Endodermal cell (in vitro differentiated cells): ENCODE measurements at regions not wholly inside any gene's neighbourhood (a gene's known extent, or its start where the extent isn't known, plus 50 kb on each side); places are given as distances from the start of the nearest gene placed in this dataset.

Experiments
- DNase-seq: peaks from one replicate; pipeline ENCODE4 v3.0.0-alpha.2; 2017
- H3K27ac ChIP-seq: 2 replicates; pipeline ENCODE4 v1.5.1; 2013; ENCODE audit warnings: mild to moderate bottlenecking, low read depth, low read length, moderate library complexity
- H3K27me3 ChIP-seq: 2 replicates; pipeline ENCODE4 v1.6.1; 2013; ENCODE audit warnings: mild to moderate bottlenecking, low read length, moderate library complexity; ENCODE audit not compliant: insufficient read depth, control insufficient read depth, poor library complexity, severe bottlenecking
- H3K36me3 ChIP-seq: 2 replicates; pipeline ENCODE4 v1.7.0; 2013; ENCODE audit warnings: mild to moderate bottlenecking, low read length, moderate library complexity; ENCODE audit not compliant: control insufficient read depth, insufficient read depth
- H3K4me1 ChIP-seq: one replicate; pipeline ENCODE4 v1.7.0; 2013; ENCODE audit warnings: low read length; ENCODE audit not compliant: control insufficient read depth, insufficient read depth
- H3K4me3 ChIP-seq: 2 replicates; pipeline ENCODE4 v1.5.1; 2013; ENCODE audit warnings: mild to moderate bottlenecking, low read length, moderate library complexity
- H3K9ac ChIP-seq: 2 replicates; pipeline ENCODE4 v1.6.1; 2013; ENCODE audit warnings: mild to moderate bottlenecking, low read length, moderate library complexity; ENCODE audit not compliant: poor library complexity, severe bottlenecking; ENCODE audit errors: extremely low read depth
- H3K9me3 ChIP-seq: 2 replicates; pipeline ENCODE4 v1.6.1; 2013; ENCODE audit warnings: mild to moderate bottlenecking, low read length, moderate library complexity; ENCODE audit not compliant: control insufficient read depth
- H3K27ac Mint-ChIP-seq: 2 replicates; pipeline ENCODE4 v1.8.0; 2020; ENCODE audit warnings: mixed read lengths
- H3K27me3 Mint-ChIP-seq: 2 replicates; pipeline ENCODE4 v1.8.0; 2021; ENCODE audit warnings: mild to moderate bottlenecking, mixed read lengths; ENCODE audit not compliant: insufficient read depth
- H3K36me3 Mint-ChIP-seq: 2 replicates; pipeline ENCODE4 v1.8.0; 2020; ENCODE audit warnings: low read depth, mixed read lengths
- H3K4me1 Mint-ChIP-seq: 2 replicates; pipeline ENCODE4 v1.8.0; 2020; ENCODE audit warnings: mixed read lengths
- H3K4me3 Mint-ChIP-seq: 2 replicates; pipeline ENCODE4 v1.8.0; 2020; ENCODE audit warnings: mild to moderate bottlenecking, moderate library complexity, mixed read lengths
- H3K9me3 Mint-ChIP-seq: 2 replicates; pipeline ENCODE4 v1.8.0; 2020; ENCODE audit warnings: mild to moderate bottlenecking, mixed read lengths
- WGBS, 2 experiments: methylation state at CpG; one replicate each; pipeline versions ENCODE4 v1.1.5 to v1.1.7; 2013; ENCODE audit warnings: missing lambda C conversion rate in 2 of 2, mixed read lengths in 1 of 2; ENCODE audit not compliant: insufficient coverage in 1 of 2, insufficient read length in 1 of 2; 5-methylcytosine and 5-hydroxymethylcytosine counted together
- TF ChIP-seq, protein P1 (sequence below): fragments of 200-600 bp; sonication (generic); conservative IDR thresholded peaks from 2 replicates; pipeline ENCODE4 v1.5.0; 2021; ENCODE audit warnings: antibody characterized with exemption, mild to moderate bottlenecking

- Histone ChIP-seq H3K27ac (no peak overlapping the region), H3K9me3 (no peaks in the 10 kb centered on the region), H3K27me3 (no peaks in the 10 kb centered on the region), H3K4me3 (no peak overlapping the region), H3K4me1 (peaks cover 11% of the 10 kb centered on the region), H3K9ac (no peak overlapping the region), H3K36me3 (no peaks in the 10 kb centered on the region)
- Mint-ChIP-seq H3K36me3 (peaks cover 51% of the 10 kb centered on the region), H3K4me3 (peak overlapping the region; percentile 87), H3K4me1 (peaks cover 60% of the 10 kb centered on the region), H3K27ac (peak overlapping the region; percentile 58), H3K9me3 (no peaks in the 10 kb centered on the region), H3K27me3 (peaks cover 2% of the 10 kb centered on the region)
- WGBS, 2 experiments, result 100% methylated on average over 1 of the region's 1 CpG; no CpG with 5 or more reads in 1 of the 2 experiments
- no peak for DNase-seq
- TF ChIP-seq, protein P1, sequence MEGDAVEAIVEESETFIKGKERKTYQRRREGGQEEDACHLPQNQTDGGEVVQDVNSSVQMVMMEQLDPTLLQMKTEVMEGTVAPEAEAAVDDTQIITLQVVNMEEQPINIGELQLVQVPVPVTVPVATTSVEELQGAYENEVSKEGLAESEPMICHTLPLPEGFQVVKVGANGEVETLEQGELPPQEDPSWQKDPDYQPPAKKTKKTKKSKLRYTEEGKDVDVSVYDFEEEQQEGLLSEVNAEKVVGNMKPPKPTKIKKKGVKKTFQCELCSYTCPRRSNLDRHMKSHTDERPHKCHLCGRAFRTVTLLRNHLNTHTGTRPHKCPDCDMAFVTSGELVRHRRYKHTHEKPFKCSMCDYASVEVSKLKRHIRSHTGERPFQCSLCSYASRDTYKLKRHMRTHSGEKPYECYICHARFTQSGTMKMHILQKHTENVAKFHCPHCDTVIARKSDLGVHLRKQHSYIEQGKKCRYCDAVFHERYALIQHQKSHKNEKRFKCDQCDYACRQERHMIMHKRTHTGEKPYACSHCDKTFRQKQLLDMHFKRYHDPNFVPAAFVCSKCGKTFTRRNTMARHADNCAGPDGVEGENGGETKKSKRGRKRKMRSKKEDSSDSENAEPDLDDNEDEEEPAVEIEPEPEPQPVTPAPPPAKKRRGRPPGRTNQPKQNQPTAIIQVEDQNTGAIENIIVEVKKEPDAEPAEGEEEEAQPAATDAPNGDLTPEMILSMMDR, result no peak
Measured at GRCh38 chr4:24328310-24328709, 256.0 kb downstream of the DHX15 start.

DNA sequence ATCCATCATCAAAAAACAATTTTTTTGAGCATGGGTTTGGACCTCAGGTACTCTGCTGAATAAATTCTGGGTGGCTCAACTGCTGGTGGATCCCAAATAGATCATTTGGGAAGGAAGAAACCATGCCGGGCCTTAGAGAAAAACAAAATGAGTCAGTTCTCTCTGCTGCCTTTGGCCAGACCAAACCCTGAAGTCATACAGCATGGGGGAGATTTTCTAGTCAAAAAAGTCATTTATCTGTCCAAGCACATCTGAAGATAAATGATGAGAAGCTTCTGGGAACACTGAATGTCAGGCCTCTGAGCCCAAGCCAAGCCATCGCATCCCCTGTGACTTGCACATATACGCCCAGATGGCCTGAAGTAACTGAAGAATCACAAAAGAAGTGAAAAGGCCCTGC is 261.4 kb downstream of the DHX15 start:
- peaks cover 64% of the 10 kb centered on the region for H3K4me1 Mint-ChIP-seq
- peaks cover 14% of the 10 kb centered on the region for H3K27me3 Mint-ChIP-seq
- TF ChIP-seq, protein P1, result no peak
- Histone ChIP-seq H3K4me1 (peaks cover under 1% of the 10 kb centered on the region), H3K36me3 (no peaks in the 10 kb centered on the region), H3K27ac (no peak overlapping the region), H3K27me3 (no peaks in the 10 kb centered on the region), H3K9me3 (no peaks in the 10 kb centered on the region), H3K4me3 (no peak overlapping the region), H3K9ac (no peak overlapping the region)
- no peak for DNase-seq
- H3K36me3 Mint-ChIP-seq, result peaks cover 6% of the 10 kb centered on the region
- WGBS, 2 experiments, result 71 to 84% methylated on average over 1 to 3 of the region's 3 CpGs
- peak overlapping the region; percentile 87 for H3K4me3 Mint-ChIP-seq
- peak overlapping the region; percentile 97 for H3K27ac Mint-ChIP-seq
- no peaks in the 10 kb centered on the region for H3K9me3 Mint-ChIP-seq

DNA sequence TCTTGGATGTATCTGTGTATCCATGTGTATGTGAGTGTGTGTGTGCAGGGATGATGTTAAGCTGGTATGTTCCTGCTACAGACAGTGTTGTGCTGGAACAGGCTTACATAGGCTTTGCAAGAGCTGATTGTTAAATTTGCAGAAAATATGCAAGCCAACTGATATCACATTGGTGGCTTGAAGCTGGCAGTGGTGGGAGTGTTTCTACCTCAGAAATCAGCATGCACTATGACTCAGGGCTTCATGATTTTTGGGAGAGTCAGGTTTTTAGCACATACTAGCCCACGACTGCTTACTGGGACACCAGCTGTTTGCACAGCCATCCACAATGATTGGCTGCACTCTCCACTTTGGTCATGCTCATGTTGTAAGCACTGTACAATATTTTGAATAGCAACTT is 261.8 kb downstream of the DHX15 start:
- Mint-ChIP-seq H3K27ac (peak overlapping the region; percentile 97), H3K9me3 (no peaks in the 10 kb centered on the region), H3K4me1 (peaks cover 63% of the 10 kb centered on the region), H3K36me3 (peaks cover 5% of the 10 kb centered on the region), H3K4me3 (peak overlapping the region; percentile 87), H3K27me3 (peaks cover 14% of the 10 kb centered on the region)
- Histone ChIP-seq H3K4me1 (no peaks in the 10 kb centered on the region), H3K27ac (no peak overlapping the region), H3K4me3 (no peak overlapping the region), H3K36me3 (no peaks in the 10 kb centered on the region), H3K27me3 (no peaks in the 10 kb centered on the region), H3K9ac (no peak overlapping the region), H3K9me3 (no peaks in the 10 kb centered on the region)
- TF ChIP-seq, protein P1, result no peak
- 62 to 68% methylated on average over 1 of the region's 1 CpG for WGBS, 2 experiments
- DNase-seq, result peak; percentile 55
